Activated CD8-positive, alpha-beta memory T cell treated with anti-CD3 and anti-CD28 coated beads, Interleukin-2, amount 50 U/mL, for 1 hour (primary cell): ENCODE measurements at regions not wholly inside any gene's neighbourhood (a gene's known extent, or its start where the extent isn't known, plus 50 kb on each side); places are given as distances from the start of the nearest gene placed in this dataset.

Experiments
- DNase-seq: peaks from one replicate; pipeline ENCODE4 v3.0.0-alpha.2; 2020; ENCODE audit errors: extremely low read depth

DNA sequence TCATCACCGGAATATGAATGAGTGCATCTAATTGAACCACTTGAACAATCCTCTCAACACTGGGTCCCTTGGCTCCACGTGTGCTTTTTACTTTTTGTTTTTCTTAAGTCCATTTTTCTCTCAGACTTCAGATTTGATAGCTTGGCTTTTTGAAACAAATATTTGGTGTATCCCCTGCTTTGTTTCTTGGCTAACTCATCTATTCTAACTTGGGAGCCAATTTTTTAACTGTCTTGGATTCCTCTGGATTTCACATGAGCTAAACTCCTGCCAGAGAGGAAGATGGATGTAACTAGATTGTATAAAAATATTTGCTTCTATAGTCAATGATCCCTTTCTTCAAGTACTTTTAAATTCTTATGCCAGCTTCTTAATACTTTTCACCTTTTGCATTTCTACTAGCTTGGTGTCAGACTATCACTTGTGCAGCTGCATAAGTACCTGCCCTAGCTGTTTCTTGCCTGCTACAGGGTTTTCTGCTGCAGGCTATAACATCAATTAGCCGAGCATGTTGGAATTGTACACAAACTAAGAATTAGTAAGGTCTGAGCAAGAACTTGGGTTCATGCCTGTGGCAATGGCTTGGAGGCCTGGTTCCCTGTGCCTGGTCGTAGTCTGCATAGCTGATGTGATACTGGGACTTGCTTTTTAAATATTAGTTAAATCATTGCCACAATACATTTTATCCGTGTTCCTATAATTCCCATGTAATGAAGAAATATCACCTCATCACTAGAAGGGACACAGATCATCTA is 281.5 kb downstream of the EN1 start:
- DNase-seq: no peak

DNA sequence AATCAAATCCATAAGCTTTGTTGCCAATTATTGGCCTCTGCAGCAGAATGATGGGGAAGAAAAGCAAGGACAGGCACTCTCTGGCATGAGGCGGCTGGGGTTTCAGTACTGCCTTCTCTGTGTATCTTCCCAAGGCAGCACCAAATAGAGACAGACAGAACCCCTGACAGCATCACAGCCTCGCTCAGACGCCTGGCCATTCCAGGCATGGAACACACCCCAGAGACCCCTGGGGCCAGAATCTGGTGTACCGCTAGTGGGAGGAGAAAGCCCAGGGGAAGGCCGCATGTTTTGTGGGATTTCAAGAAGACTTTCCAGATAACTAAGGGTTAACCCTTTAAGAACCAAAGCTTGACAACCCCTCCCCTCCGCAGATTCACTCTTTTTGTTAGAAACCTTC is 282.1 kb downstream of the EN1 start:
- no peak for DNase-seq

DNA sequence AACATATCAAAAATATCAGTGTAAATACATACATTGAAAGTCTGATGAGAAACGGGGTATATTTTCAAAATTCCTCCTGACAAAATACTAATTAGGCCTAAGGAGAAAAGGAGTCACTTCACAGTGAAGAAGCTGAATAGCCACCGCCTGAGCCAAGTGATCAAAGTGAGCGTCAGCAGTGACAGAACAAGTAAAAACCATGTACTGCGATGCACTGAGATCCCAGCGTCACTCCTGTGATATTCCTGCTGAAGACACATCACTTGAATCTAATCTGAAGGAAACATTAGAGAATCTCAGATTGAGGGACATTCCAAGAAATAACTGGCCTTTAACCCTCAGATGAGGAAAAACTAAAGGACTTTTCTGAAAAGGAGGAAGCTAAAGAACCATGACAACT is 285.3 kb downstream of the EN1 start:
- DNase-seq: no peak

DNA sequence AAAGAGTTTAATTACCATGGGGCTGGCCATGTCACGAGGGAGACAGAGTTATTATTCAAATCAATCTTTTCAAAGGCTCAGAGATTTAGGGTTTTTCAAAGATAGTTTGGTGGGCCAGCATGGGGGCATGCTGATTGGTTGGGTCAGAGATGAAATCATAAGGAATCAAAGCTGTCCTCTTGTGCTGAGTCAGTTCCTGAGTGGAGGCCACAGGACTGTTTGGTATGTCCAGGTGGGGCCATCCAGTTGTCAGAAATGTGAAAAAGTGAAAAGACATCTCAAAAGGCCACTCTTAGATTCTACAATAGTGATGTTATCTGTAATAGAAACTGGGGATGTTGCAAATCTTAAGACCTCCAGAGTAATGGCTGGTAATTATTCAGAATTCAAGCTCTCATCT is 288.6 kb downstream of the EN1 start:
- DNase-seq: no peak

DNA sequence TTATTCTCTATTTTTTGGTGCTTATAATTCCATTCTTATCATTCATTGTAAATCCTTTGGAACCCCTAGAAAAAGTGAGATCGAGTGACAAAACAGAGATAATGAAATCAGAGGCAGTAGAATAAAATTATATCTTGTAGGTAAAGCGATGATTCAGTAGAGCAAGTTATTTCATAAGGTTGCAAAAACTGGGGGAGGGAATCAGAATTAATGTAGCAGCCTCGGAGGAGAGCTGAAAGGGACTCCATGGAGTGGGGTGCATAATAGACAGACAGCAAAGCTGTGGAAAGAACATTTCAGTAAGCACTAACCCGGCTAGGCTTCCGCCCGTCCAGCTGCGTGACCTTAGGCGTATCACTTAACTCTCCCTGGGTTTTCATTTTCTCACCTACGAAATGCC is 289.7 kb downstream of the EN1 start:
- DNase-seq: no peak

DNA sequence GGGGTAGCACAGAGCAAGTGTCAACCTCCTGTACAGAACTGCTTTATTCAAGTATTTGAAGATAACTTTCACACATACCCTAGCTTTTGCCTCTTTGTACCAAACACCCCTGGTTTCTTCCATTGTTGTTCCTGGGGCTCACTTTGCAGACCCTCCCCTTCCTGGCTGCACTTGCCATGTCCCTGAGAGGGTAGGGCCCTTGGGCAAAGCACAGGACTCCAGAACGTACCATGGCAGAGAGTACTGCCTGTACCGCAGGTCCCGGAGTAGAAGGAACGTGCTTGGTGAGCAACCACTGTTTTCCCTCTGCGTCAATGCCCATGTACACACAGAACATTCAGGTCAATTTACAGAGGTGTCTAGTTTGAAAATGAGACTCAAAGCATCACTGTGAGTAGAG is 290.4 kb downstream of the EN1 start:
- no peak for DNase-seq

DNA sequence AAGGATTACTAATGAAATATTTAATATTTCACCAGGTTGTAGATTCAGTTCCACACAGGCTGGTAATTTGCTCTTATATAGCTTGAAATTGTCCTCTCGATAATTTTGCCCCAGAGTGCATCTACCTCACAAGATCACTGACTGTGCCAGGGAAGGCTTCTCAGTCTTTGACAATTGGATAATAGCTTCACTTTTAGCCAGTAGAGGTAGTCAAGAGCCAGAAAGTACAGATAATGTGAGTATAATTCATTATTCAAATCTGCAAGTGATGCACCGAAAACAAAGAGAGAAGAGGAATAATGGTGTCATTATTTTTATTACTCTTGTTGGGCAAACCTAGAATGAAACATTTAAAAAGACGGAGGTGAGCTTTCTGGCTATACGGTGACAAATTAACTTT is 292.8 kb downstream of the EN1 start:
- DNase-seq: no peak

DNA sequence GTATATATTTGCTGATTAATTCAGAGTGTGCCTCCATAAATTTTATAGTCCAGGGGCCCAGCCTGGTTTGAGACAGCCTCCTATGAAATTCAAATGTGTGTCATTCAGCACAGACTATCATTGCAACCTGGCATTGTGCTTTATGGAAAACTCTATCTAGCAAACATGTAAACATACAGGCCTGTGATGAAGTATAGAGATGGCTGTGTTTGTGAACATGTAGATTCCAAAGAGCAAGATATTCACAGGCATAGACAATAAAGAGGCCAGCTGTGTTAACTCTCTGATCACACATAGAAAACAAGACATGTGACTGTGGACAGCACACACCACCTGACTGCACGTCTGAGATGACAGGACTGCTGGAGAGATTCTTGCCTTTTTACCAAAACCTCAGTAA is 297.9 kb downstream of the EN1 start:
- DNase-seq: no peak

DNA sequence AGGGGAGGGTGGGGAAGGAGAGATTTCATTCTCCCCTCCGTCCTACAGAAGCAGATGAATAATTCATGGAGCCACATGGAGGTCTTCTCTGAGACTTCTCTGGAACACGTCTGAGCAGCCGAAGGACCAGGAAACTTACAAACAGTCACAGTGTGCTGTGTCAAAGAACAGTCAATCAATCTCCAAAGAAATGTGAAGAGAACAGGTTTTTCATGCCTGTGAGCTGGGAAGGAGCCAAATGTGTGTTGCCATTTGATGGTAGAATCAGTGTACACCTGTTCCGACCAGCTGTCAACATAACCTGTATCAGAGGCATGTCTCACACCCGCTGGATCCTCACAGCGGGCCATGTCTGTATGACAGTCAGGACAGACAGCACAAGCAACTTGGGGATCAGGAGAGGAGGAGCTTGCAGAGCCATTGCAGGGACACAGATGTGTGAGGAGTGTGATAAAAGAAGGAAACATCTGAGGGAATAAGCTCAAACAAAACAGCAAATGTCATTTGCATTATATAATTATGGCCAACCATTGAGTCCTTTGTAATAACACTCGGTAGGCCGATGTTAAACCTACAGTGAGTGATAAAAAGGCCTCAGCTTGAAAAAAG is 298.5 kb downstream of the EN1 start:
- no peak for DNase-seq

DNA sequence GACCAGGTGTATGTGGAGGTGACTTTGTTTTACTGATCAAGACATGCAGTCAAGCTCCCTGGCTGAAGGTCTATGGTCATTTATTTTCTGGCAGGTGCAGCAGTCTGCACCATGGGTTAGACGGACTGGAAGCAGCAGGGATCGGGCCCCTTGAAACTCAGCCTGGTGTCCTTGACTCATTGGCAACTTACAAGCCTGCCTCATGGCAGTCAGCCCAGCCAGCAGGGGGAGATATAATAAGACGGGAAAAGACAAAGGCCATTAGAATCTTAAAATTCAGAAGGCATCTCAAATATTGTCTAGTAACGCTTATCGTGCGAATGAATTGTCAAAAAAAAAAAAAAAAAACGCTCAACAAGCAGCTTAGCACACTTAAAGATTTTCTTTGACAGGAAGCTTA is 308.2 kb downstream of the EN1 start:
- DNase-seq: no peak

DNA sequence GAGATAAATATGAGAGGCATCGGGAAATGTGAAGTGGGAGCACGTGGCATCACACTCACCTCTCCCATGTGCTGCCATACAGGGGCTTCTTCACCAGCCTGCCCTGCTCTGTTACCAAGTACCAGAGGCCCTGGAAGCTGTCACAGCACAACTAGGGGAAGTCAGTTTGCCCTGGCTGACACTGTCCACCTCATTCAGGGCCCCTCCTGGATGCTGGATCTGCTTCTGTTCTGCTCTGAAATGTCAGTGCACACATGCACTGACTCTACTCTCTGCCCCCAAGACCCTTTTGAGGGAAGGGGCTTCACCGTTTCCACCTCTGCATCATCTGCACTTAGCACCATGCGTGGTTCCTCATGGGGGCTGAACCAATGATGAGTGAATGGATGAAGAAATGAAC is 311.1 kb downstream of the EN1 start:
- DNase-seq: no peak

DNA sequence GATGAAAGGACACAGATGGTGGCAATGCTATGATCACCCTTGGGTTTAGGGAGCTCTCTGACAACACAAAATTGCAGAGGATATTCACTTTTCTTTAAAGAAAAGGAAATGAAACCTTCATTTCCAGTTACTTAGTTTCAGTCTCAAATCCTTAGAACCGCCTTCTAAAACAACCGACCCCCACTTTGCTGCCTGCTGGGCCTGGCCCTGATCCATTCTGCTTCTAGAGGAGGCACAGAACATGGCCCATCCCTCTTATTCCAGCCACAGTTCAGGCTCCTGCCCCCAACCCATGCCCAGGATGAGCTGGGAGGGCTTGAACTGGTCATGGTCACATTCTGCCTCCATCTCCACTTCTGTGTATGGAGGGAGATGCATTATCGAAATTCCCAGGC is 311.6 kb downstream of the EN1 start:
- no peak for DNase-seq

DNA sequence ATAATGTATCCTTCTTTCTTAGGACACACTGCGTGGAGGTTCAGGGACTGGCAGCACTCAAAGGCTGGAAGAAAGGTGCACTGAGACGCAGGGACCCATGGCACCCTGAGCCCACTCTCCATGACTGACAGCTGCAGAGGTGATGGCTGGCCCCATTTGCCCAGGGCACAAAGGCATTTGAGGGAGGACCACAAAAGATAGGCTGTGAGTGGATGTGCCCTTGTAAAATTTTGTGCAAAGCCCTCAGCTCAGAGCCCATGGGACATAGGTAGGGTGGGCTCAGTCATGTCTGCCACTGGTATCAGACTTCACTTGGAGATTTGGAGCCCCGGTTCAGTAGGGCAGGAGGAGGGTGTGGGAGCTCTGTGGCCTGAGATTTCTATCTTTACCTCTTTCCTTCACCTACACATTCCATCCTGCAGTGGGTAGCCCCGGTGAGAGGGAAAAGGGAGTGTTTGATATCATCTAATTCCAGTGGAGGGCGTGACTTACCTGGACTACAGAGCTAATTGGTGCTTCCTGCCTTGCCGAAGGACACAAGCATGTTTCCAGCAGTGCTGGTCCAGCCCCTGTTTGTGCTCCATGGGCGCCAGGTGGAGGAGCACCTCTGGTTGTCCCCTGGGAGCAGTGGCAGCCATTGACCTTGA is 312.2 kb downstream of the EN1 start:
- no peak for DNase-seq

DNA sequence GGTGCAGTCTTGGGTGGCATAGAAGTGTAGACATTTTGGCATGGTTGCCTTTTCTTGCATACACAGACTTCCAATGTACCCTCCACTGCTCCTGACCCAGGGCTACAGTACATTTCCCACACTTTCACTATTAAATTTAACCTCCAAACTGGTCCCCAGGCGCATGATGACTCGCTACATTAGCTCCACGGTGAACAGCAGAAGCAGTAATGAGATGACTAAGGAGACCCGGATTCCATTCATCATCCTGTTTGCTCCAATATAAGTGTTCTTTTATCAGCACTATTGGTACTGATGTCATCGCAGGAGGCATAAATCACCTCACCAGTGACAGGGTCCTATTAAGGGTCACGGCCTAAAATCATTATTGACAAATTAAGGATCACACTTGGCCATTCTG is 316.5 kb downstream of the EN1 start:
- DNase-seq: no peak

DNA sequence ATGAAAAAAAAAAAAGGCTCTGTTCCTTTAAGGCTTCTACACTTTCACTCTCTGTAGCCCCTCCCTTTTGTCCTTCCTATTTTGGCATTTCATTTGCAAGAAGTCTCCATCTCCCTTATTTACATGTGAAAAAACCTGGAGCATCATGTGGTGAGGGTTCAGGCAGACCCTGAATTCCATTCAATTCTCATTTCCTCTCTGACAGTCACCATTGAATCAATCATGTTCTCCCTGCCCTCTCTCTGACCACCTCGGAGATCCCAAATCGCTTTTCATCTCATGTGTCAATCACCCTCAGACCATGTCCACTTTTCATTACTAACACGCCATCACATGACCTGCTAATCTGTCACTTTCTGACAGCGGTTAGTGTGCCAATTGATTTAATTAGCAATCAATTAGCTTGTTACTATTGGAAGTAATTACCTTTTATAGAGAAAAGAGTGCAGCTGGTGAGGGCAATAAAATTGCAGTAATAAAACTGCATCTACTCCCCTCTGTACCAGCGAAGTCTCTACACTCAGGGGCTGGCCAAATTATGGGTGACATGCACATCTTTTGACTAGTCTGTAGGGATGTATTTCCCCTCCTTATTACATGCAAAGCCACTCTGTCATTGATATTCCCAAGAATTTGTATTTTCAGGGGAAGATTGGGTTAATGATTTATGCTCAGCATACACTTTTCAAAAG is 317.4 kb downstream of the EN1 start:
- no peak for DNase-seq

DNA sequence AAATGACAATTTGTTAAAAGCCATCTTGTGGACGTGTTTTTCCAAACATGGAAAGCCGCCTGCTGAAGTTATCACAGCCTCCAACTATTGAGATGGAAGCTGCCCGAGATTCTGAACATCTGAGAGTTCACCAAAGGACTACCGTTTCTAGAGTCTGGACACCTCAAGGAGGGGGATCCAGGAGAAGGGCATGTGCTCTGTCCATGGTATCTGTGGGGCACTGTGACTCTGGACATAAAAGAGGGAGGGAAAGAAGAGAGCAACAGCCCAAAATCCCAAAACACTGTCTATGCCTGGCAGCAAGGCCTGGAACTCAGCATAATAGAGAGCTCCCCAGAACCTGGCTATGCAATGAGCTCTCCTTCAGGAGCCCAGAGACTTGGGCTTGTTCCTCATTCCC is 319.9 kb downstream of the EN1 start:
- DNase-seq: no peak

DNA sequence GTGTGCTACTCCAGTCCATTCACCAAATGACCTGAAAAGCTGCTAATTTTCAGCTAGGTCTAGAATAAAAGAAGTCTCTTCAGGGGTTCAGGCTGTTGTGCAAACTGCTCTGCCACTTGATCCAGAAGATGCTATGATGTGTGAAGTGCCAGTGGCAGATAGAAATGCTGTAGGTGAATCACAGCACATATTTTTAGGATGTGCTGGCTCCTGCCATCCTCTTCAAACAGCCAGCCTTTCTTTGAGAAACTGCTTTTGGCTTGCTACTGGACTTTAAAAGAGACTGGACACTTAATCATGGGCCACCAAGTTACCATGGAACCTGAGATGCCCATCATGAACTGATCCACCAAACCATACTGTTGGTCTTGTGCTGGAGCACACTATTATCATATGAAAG is 322.1 kb downstream of the EN1 start:
- DNase-seq: no peak

DNA sequence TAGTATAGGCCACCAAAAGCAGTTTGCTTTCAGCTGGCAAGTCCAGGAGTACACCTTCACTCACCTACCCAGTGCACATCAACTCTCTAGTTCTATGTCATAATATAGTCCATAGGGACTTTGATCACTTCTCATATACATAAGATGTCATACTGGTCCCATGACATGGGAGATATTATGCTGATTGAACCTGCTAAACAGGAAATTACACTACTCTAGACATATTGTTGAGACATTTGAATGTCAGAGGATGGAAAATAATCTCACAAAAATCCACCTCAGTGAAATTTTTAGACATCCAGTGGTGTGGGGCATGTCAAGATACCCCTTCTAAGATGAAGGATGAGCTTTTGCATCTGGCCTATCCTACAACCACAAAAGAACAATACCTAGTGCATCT is 322.5 kb downstream of the EN1 start:
- DNase-seq: no peak

DNA sequence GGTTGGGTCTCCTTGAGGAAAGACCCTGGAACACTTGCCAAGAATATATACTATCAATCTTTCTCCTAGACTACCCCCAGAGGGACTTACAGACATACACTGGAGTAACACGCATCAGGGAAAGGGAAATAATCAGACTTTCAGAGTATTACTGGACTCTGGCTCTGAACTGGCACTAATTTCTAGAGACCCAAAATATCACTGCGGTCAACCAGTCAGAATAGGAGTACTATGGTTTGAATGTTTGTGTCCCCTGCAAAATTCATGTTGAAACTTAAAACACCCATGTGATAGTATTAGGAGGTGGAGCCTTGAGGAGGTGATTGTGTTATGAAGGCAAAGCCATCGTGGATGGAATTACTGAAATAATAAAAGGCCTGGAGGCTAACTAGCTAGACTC is 323.7 kb downstream of the EN1 start:
- DNase-seq: no peak

DNA sequence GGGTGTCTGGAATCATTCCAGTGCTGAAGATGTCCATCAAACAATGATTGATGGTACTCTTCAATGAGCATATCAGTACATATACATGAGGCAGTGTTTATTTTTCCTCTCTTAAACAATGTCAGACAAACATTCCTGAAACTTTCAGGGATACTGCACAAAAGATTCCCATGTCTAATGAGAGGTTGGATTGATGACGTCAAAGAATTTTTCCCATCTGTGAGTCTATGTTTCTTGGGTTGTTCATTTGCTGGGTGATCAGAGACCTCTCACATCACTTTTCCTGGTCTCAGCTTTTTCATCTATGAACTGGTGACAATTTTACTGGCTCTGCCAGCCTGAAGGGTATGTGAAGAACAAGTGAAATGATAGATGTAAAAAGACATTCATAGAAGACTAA is 325.5 kb downstream of the EN1 start:
- DNase-seq: no peak

DNA sequence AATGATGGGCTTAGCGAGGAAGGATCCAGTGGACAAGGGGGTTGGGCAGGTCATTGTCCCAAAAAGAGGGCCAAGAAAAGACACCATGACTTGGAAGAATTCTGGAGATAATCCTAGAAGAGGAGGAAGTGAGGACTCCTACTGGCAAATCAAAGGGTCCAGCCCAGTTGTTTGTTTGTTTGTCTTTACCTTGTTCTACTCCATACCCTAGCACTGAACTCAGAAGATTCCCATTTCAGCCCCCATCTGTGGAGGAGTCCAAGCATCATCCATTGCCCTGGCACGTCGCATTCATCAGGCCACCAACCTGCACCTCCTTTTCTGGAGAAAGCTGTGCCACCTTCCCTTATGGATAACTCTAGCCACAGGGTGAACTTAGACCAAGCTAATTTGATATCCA is 326.2 kb downstream of the EN1 start:
- DNase-seq: no peak

DNA sequence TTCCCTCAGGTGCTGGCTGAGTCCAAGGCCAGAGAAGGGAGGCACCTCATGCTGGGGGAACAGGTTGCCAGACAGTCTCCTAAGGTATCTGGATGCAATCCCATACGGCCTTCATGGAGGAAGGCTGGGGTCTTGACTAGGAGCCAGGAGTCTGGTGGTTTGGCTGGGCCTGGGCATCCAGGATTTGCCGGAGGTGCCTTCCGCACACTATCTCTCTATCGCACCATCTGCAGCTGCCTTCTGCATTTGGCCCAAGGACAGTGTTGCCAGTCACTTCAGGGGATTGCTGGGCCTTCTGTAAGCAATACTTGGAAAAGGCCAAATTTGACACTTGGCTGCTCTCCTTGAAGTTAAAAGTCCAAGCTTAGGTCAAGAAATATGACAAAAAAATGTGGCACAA is 327.2 kb downstream of the EN1 start:
- DNase-seq: no peak

DNA sequence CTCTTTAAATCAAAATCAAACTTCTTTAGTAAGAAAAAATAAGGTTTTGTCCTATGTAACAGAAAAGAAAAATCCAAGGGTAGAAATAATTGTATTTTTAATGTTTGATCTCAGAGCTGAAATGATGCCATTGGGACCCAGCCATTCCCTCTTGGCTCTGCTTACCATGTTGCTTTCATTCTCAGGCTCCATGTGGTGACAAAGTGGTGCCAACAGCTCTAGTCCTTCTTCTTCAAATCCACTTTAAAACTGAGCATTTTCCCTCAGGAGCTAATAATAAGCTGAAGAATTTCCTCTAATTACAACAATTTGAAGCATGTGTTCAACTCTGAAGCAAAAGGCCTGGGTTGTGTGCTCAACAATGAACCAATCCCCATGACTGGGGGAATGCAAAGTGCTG is 327.9 kb downstream of the EN1 start:
- DNase-seq: no peak
